Spleen (tissue), 11 donors: ENCODE measurements at regions not wholly inside any gene's neighbourhood (a gene's known extent, or its start where the extent isn't known, plus 50 kb on each side); places are given as distances from the start of the nearest gene placed in this dataset.

Source experiments
- DNase-seq: peaks from one replicate; pipeline ENCODE4 v3.0.0-alpha.2; 2020
- H3K27ac ChIP-seq, 8 donors: fragments of 200-600 bp; sonication (generic) in 7 of 8; 1 replicate in 4 of 8; 2 replicates in 4 of 8; pipeline versions ENCODE4 v1.5.0 to v1.8.0; 2016 to 2021; ENCODE audit warnings: inconsistent platforms in 4 of 8, mild to moderate bottlenecking in 4 of 8, moderate library complexity in 1 of 8
- H3K27me3 ChIP-seq, 7 donors: fragments of 200-600 bp; sonication (generic) in 6 of 7; replicated peaks in 1 of 7; 1 replicate in 4 of 7; 2 replicates in 3 of 7; pipeline versions ENCODE4 v1.5.0 to v1.8.0; 2016 to 2021; ENCODE audit warnings: inconsistent platforms in 3 of 7, mild to moderate bottlenecking in 1 of 7
- H3K36me3 ChIP-seq, 6 donors: fragments of 200-600 bp; sonication (generic) in 5 of 6; 1 replicate in 4 of 6; 2 replicates in 2 of 6; pipeline versions ENCODE4 v1.5.0 to v1.8.0; 2016 to 2021; ENCODE audit warnings: inconsistent platforms in 2 of 6
- H3K4me1 ChIP-seq, 6 donors: fragments of 200-600 bp; sonication (generic) in 5 of 6; 1 replicate in 3 of 6; 2 replicates in 3 of 6; pipeline versions ENCODE4 v1.5.0 to v1.8.0; 2016 to 2021; ENCODE audit warnings: inconsistent platforms in 3 of 6
- H3K4me3 ChIP-seq, 8 donors: fragments of 200-600 bp; sonication (generic) in 7 of 8; 1 replicate in 4 of 8; 2 replicates in 4 of 8; pipeline versions ENCODE4 v1.5.0 to v1.8.0; 2016 to 2021; ENCODE audit warnings: inconsistent platforms in 4 of 8, mild to moderate bottlenecking in 4 of 8, moderate library complexity in 2 of 8
- H3K9me3 ChIP-seq, 8 donors: fragments of 200-600 bp; sonication (generic) in 7 of 8; 1 replicate in 4 of 8; 2 replicates in 4 of 8; pipeline versions ENCODE4 v1.5.0 to v1.8.0; 2016 to 2021; ENCODE audit warnings: inconsistent platforms in 4 of 8
- CTCF ChIP-seq, 11 experiments: fragments of 200-600 bp in 7 of 11; fragments of 450-650 bp in 4 of 11; sonication (generic) in 4 of 11; IDR thresholded peaks in 8 of 11; conservative IDR thresholded peaks in 3 of 11; 1 replicate in 7 of 11; 2 replicates in 4 of 11; pipeline versions ENCODE4 v1.4.0 to v1.8.0; 2016 to 2021; ENCODE audit warnings: antibody characterized with exemption in 11 of 11, inconsistent platforms in 4 of 11, mild to moderate bottlenecking in 1 of 11
- POLR2A ChIP-seq, 3 donors: fragments of 450-650 bp; IDR thresholded peaks; one replicate each; pipeline ENCODE4 v1.5.1; 2017; ENCODE audit warnings: antibody characterized with exemption in 3 of 3, mild to moderate bottlenecking in 1 of 3
- POLR2AphosphoS5 ChIP-seq, 3 donors: sonication (generic); formaldehyde crosslinking; IDR thresholded peaks; one replicate each; pipeline ENCODE4 v1.5.1; 2017; ENCODE audit warnings: antibody characterized with exemption in 3 of 3
- WGBS, 5 donors: extraction: QIAGEN DNeasy Blood & Tissue Kit in 3 of 5; methylation state at CpG; one replicate each; pipeline versions ENCODE4 v1.1.5 to v1.1.7; 2013 to 2018; 5-methylcytosine and 5-hydroxymethylcytosine counted together
- intact Hi-C: fragments of 100-400 bp; cut with DNase I; formaldehyde crosslinking; loops from one replicate; pipeline ENCODE4 v1.15.0; 2023; ENCODE audit warnings: low total_unique reads
- donor health status: healthy with polysubstance abuse.
- donor health status: DM: no; HTN: no; CAD: no; lungs with moderate emphysema.
- donor health status: DM: no; HTN: no; CAD: no.
- donor health status: Bipolar disorder and iron deficiency.
- donor health status: healthy.
- donor health status: DM: no; HTN: no; CAD: no.
- donor health status: DM: yes; HTN: yes; CAD: no.

GRCh38 chr13:90612391-90612790 is 735.1 kb upstream of the MIR17HG start:
- Histone ChIP-seq H3K36me3 (no peaks in the 10 kb centered on the region), H3K27ac (no peak overlapping the region), H3K4me3 (no peak overlapping the region), H3K9me3 (peaks cover 0 to 36% (median 4%) of the 10 kb centered on the region in 8 donors), H3K27me3 (no peaks in the 10 kb centered on the region), H3K4me1 (no peaks in the 10 kb centered on the region)
- intact Hi-C loops, result no loop called here
- no peak for TF ChIP-seq CTCF (IDR thresholded peaks at IDR 0.05 in 8 of 11, conservative IDR thresholded peaks at IDR 0.05 in 3 of 11)
- no peak for TF ChIP-seq POLR2AphosphoS5 (IDR thresholded peaks at IDR 0.05)
- no peak for TF ChIP-seq POLR2A (IDR thresholded peaks at IDR 0.05)
- 75 to 95% (median 85%) methylated on average over 2 of the region's 2 CpGs for WGBS, 5 donors
- DNase-seq, result no peak

GRCh38 chr13:90613076-90613795 is 734.3 kb upstream of the MIR17HG start:
- WGBS, 5 donors, result 87 to 96% (median 91%) methylated on average over 12 of the region's 12 CpGs
- peaks cover 0 to 39% (median 4%) of the 10 kb centered on the region in 8 donors for H3K9me3 ChIP-seq
- no peaks in the 10 kb centered on the region for H3K4me1 ChIP-seq
- H3K27ac ChIP-seq, result no peak overlapping the region
- no peaks in the 10 kb centered on the region for H3K27me3 ChIP-seq
- no peak for TF ChIP-seq CTCF (IDR thresholded peaks at IDR 0.05 in 8 of 11, conservative IDR thresholded peaks at IDR 0.05 in 3 of 11)
- DNase-seq, result no peak
- H3K4me3 ChIP-seq, result no peak overlapping the region
- intact Hi-C loops, result no loop called here
- H3K36me3 ChIP-seq, result no peaks in the 10 kb centered on the region

GRCh38 chr13:90615236-90615635 is 732.3 kb upstream of the MIR17HG start:
- intact Hi-C loops, result no loop called here
- no peaks in the 10 kb centered on the region for H3K27me3 ChIP-seq
- 83 to 97% (median 93%) methylated on average over 5 to 6 of the region's 6 CpGs for WGBS, 5 donors

More at GRCh38 chr13:90615236-90615635, 732.3 kb upstream of the MIR17HG start:
- Histone ChIP-seq H3K27ac (no peak overlapping the region), H3K4me3 (no peak overlapping the region), H3K36me3 (no peaks in the 10 kb centered on the region), H3K4me1 (no peaks in the 10 kb centered on the region), H3K9me3 (peaks cover 0 to 43% (median 4%) of the 10 kb centered on the region in 8 donors)
- TF ChIP-seq POLR2A (IDR thresholded peaks at IDR 0.05) (no peak), POLR2AphosphoS5 (IDR thresholded peaks at IDR 0.05) (no peak), CTCF (IDR thresholded peaks at IDR 0.05 in 8 of 11, conservative IDR thresholded peaks at IDR 0.05 in 3 of 11) (no peak)
- DNase-seq, result no peak
